ENCODE measurements at regions not wholly inside any gene's neighbourhood (a gene's known extent, or its start where the extent isn't known, plus 50 kb on each side); places are given as distances from the start of the nearest gene placed in this dataset.

GRCh38 chr6:120871416-120872261, 462.6 kb downstream of the TBC1D32 start (continued):
- TF ChIP-seq ZBTB20 (tag by site-specific recombination; IDR thresholded peaks at IDR 0.05) (no peak), ZNF155 (tag by site-specific recombination; IDR thresholded peaks at IDR 0.05) (no peak), ZNF549 (tag by site-specific recombination; IDR thresholded peaks at IDR 0.05) (no peak)

- CTCF ChIA-PET, result no interaction called here
Observed at GRCh38 chr6:120869397-120869796, 464.9 kb downstream of the TBC1D32 start.

DNA sequence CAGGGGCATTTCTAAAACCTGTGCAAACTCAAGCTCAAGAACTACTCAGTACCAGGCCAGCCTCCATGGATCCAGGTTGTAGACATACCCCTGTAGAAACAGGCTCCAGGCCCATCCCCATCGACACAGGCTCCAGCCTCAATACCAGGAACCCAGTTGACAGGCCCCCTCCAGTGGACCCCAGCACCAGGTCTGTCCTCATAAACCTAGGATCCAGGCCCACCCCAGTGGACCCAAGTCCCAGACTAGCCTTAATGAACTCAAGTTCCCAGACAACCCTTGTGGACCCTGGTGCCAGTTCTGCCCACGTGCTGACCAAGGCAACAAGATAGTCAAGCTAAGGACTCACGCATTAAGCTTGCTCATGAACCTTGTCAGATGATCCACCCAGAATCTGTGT, 476.9 kb downstream of the TBC1D32 start:
- Histone ChIP-seq H3K9me3 (ENCODE audit: control insufficient read depth, insufficient read depth, low read depth, low read length) (no peaks in the 10 kb centered on the region), H3K27ac (ENCODE audit: extremely low read depth, low read depth, low read length) (no peak overlapping the region), H3K4me1 (ENCODE audit: control insufficient read depth, insufficient read depth, low read length) (peaks cover 3% of the 10 kb centered on the region; the same call in 1 of the 2 replicates), H3K36me3 (ENCODE audit: control insufficient read depth in 2 of 2, insufficient read depth in 1 of 2, low read length in 2 of 2) (no peaks in the 10 kb centered on the region), H3K4me3 (ENCODE audit: low read depth, low read length) (no peak overlapping the region)
- POLR2A ChIA-PET, result no interaction called here
- CTCF ChIA-PET, result no interaction called here
- no peak for TF ChIP-seq ZFHX2 (tag by site-specific recombination; conservative IDR thresholded peaks at IDR 0.05)
- no peak for TF ChIP-seq ZNF302 (tag by site-specific recombination; IDR thresholded peaks at IDR 0.05; ENCODE audit: low read depth)
- TF ChIP-seq, protein P1, sequence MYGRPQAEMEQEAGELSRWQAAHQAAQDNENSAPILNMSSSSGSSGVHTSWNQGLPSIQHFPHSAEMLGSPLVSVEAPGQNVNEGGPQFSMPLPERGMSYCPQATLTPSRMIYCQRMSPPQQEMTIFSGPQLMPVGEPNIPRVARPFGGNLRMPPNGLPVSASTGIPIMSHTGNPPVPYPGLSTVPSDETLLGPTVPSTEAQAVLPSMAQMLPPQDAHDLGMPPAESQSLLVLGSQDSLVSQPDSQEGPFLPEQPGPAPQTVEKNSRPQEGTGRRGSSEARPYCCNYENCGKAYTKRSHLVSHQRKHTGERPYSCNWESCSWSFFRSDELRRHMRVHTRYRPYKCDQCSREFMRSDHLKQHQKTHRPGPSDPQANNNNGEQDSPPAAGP (tag by site-specific recombination; IDR thresholded peaks at IDR 0.05), result no peak
- no peak for TF ChIP-seq ZNF626 (tag by site-specific recombination; IDR thresholded peaks at IDR 0.05)
- no peak for TF ChIP-seq GLI4 (tag by site-specific recombination; IDR thresholded peaks at IDR 0.05)
- TF ChIP-seq GLI2 (tag by site-specific recombination; IDR thresholded peaks at IDR 0.05; ENCODE audit: borderline replicate concordance, low read depth), result no peak
- TF ChIP-seq ZNF114 (tag by site-specific recombination; IDR thresholded peaks at IDR 0.05), result no peak
- TF ChIP-seq ZNF654 (tag by site-specific recombination; IDR thresholded peaks at IDR 0.05; ENCODE audit: low read depth), result no peak
- TF ChIP-seq ZNF174 (tag by site-specific recombination; IDR thresholded peaks at IDR 0.05), result no peak
- TF ChIP-seq KLF16 (tag by site-specific recombination; IDR thresholded peaks at IDR 0.05), result no peak
- TF ChIP-seq RBAK (tag by site-specific recombination; IDR thresholded peaks at IDR 0.05), result no peak
- TF ChIP-seq KLF9 (tag by site-specific recombination; IDR thresholded peaks at IDR 0.05; ENCODE audit: low read depth), result no peak
- TF ChIP-seq PRDM10 (tag by site-specific recombination; IDR thresholded peaks at IDR 0.05), result no peak
- TF ChIP-seq, protein P2, sequence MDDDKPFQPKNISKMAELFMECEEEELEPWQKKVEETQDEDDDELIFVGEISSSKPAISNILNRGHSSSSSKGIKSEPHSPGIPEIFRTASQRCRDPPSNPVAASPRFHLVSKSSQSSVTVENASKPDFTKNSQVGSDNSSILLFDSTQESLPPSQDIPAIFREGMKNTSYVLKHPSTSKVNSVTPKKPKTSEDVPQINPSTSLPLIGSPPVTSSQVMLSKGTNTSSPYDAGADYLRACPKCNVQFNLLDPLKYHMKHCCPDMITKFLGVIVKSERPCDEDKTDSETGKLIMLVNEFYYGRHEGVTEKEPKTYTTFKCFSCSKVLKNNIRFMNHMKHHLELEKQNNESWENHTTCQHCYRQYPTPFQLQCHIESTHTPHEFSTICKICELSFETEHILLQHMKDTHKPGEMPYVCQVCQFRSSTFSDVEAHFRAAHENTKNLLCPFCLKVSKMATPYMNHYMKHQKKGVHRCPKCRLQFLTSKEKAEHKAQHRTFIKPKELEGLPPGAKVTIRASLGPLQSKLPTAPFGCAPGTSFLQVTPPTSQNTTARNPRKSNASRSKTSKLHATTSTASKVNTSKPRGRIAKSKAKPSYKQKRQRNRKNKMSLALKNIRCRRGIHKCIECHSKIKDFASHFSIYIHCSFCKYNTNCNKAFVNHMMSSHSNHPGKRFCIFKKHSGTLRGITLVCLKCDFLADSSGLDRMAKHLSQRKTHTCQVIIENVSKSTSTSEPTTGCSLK (tag by site-specific recombination; IDR thresholded peaks at IDR 0.05), result no peak

More at GRCh38 chr6:120869397-120869796, 464.9 kb downstream of the TBC1D32 start:
- Histone ChIP-seq H3K4me3 (ENCODE audit: low read depth, low read length) (no peak overlapping the region), H3K4me1 (ENCODE audit: control insufficient read depth, insufficient read depth, low read length) (no peaks in the 10 kb centered on the region), H3K36me3 (ENCODE audit: control insufficient read depth in 2 of 2, insufficient read depth in 1 of 2, low read length in 2 of 2) (no peaks in the 10 kb centered on the region), H3K9me3 (ENCODE audit: control insufficient read depth, insufficient read depth, low read depth, low read length) (no peaks in the 10 kb centered on the region), H3K27ac (ENCODE audit: extremely low read depth, low read depth, low read length) (no peak overlapping the region)
- TF ChIP-seq, protein P3, sequence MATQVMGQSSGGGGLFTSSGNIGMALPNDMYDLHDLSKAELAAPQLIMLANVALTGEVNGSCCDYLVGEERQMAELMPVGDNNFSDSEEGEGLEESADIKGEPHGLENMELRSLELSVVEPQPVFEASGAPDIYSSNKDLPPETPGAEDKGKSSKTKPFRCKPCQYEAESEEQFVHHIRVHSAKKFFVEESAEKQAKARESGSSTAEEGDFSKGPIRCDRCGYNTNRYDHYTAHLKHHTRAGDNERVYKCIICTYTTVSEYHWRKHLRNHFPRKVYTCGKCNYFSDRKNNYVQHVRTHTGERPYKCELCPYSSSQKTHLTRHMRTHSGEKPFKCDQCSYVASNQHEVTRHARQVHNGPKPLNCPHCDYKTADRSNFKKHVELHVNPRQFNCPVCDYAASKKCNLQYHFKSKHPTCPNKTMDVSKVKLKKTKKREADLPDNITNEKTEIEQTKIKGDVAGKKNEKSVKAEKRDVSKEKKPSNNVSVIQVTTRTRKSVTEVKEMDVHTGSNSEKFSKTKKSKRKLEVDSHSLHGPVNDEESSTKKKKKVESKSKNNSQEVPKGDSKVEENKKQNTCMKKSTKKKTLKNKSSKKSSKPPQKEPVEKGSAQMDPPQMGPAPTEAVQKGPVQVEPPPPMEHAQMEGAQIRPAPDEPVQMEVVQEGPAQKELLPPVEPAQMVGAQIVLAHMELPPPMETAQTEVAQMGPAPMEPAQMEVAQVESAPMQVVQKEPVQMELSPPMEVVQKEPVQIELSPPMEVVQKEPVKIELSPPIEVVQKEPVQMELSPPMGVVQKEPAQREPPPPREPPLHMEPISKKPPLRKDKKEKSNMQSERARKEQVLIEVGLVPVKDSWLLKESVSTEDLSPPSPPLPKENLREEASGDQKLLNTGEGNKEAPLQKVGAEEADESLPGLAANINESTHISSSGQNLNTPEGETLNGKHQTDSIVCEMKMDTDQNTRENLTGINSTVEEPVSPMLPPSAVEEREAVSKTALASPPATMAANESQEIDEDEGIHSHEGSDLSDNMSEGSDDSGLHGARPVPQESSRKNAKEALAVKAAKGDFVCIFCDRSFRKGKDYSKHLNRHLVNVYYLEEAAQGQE (tag by site-specific recombination; IDR thresholded peaks at IDR 0.05), result peak; percentile 88
- TF ChIP-seq ZNF112 (tag by site-specific recombination; IDR thresholded peaks at IDR 0.05), result no peak
- POLR2A ChIA-PET, result no interaction called here

All from HEK293 (cell line).